ENCODE measurements at regions not wholly inside any gene's neighbourhood (a gene's known extent, or its start where the extent isn't known, plus 50 kb on each side); places are given as distances from the start of the nearest gene placed in this dataset.

DNA sequence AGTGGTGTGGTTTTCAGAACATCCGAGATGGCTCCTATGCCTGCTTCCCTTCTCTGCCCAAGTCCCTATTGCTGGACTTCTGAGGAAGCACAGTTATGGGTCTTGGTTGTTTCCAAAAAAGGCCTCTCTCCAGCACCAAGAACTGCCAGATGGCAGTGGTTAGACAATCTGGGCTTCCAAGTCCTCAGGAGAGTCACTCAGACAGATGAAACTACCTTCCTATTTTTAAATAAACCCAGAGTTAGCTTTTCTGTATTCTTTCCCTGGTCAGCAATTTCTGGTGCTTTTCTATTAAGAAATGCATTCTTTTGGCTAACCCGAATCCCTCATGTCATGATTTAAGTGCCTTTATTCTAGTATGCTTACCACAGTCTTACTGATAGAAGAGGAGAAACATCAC lies 245.9 kb downstream of the PRDM2 start:
- TF ChIP-seq, protein P1, sequence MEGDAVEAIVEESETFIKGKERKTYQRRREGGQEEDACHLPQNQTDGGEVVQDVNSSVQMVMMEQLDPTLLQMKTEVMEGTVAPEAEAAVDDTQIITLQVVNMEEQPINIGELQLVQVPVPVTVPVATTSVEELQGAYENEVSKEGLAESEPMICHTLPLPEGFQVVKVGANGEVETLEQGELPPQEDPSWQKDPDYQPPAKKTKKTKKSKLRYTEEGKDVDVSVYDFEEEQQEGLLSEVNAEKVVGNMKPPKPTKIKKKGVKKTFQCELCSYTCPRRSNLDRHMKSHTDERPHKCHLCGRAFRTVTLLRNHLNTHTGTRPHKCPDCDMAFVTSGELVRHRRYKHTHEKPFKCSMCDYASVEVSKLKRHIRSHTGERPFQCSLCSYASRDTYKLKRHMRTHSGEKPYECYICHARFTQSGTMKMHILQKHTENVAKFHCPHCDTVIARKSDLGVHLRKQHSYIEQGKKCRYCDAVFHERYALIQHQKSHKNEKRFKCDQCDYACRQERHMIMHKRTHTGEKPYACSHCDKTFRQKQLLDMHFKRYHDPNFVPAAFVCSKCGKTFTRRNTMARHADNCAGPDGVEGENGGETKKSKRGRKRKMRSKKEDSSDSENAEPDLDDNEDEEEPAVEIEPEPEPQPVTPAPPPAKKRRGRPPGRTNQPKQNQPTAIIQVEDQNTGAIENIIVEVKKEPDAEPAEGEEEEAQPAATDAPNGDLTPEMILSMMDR (conservative IDR thresholded peaks at IDR 0.05): no peak
- TF ChIP-seq EZH2 (IDR thresholded peaks at IDR 0.05; ENCODE audit: low read depth): no peak

All from PC-9 (cell line).